ENCODE measurements at regions not wholly inside any gene's neighbourhood (a gene's known extent, or its start where the extent isn't known, plus 50 kb on each side); places are given as distances from the start of the nearest gene placed in this dataset.
"Not testable (repeated sequence)": the region's sequence is repeated elsewhere in the genome, so short reads cannot be mapped to it uniquely, and the experiment has no call there.

GRCh38 chr4:123603165-123603564, 206.6 kb downstream of the SPRY1 start:
- Histone ChIP-seq H3K27me3 (no peaks in the 10 kb centered on the region), H3K36me3 (no peaks in the 10 kb centered on the region), H3K4me1 (peaks cover 29% of the 10 kb centered on the region), H3K27ac (no peak overlapping the region), H3K9me3 (no peaks in the 10 kb centered on the region), H3K4me3 (no peak overlapping the region)
- TF ChIP-seq CTCF (IDR thresholded peaks at IDR 0.05): no peak
- intact Hi-C loops (cut with DNase I): no loop called here
- ATAC-seq: no peak
- DNase-seq: no peak

GRCh38 chr4:123605797-123606196, 209.2 kb downstream of the SPRY1 start:
- DNase-seq; intact Hi-C loops (cut with DNase I); H3K27ac ChIP-seq; H3K4me1 ChIP-seq; H3K9me3 ChIP-seq; H3K27me3 ChIP-seq; H3K36me3 ChIP-seq; H3K4me3 ChIP-seq; ATAC-seq: not testable (repeated sequence)

- H3K36me3 ChIP-seq: no peaks in the 10 kb centered on the region
- H3K27ac ChIP-seq: no peak overlapping the region
- DNase-seq (no peak), ATAC-seq (no peak)
- no peak for TF ChIP-seq CTCF (IDR thresholded peaks at IDR 0.05)
- H3K4me1 ChIP-seq: peaks cover 7% of the 10 kb centered on the region
- no peaks in the 10 kb centered on the region for H3K9me3 ChIP-seq
- no peaks in the 10 kb centered on the region for H3K27me3 ChIP-seq
- H3K4me3 ChIP-seq: no peak overlapping the region
- intact Hi-C loops (cut with DNase I): no loop called here
Measured at GRCh38 chr4:123606336-123606735, 209.7 kb downstream of the SPRY1 start.

- H3K27me3 ChIP-seq: no peaks in the 10 kb centered on the region
- ATAC-seq: peak; percentile 53
- no peak for DNase-seq
- intact Hi-C loops (cut with DNase I): no loop called here
- no peaks in the 10 kb centered on the region for H3K36me3 ChIP-seq
- no peak overlapping the region for H3K4me3 ChIP-seq
- peaks cover 7% of the 10 kb centered on the region for H3K4me1 ChIP-seq
- TF ChIP-seq CTCF (IDR thresholded peaks at IDR 0.05): no peak
- no peaks in the 10 kb centered on the region for H3K9me3 ChIP-seq
- H3K27ac ChIP-seq: no peak overlapping the region
Measured at GRCh38 chr4:123606946-123607542, 210.4 kb downstream of the SPRY1 start.

- intact Hi-C loops (cut with DNase I): no loop called here
- H3K9me3 ChIP-seq: no peaks in the 10 kb centered on the region
- no peak overlapping the region for H3K4me3 ChIP-seq
- no peak for DNase-seq
- H3K27ac ChIP-seq: no peak overlapping the region
- TF ChIP-seq CTCF (IDR thresholded peaks at IDR 0.05): no peak
- H3K4me1 ChIP-seq: peaks cover 7% of the 10 kb centered on the region
- no peak for ATAC-seq
- H3K27me3 ChIP-seq: no peaks in the 10 kb centered on the region
- H3K36me3 ChIP-seq: no peaks in the 10 kb centered on the region
Measured at GRCh38 chr4:123609829-123610228, 213.2 kb downstream of the SPRY1 start.

- Histone ChIP-seq H3K9me3 (no peaks in the 10 kb centered on the region), H3K4me3 (no peak overlapping the region), H3K27me3 (no peaks in the 10 kb centered on the region), H3K36me3 (no peaks in the 10 kb centered on the region), H3K27ac (no peak overlapping the region), H3K4me1 (peaks cover 5% of the 10 kb centered on the region)
- intact Hi-C loops (cut with DNase I): no loop called here
- DNase-seq (no peak), ATAC-seq (no peak)
- no peak for TF ChIP-seq CTCF (IDR thresholded peaks at IDR 0.05)
Measured at GRCh38 chr4:123613586-123614344, 217.2 kb downstream of the SPRY1 start.
